ENCODE measurements at regions not wholly inside any gene's neighbourhood (a gene's known extent, or its start where the extent isn't known, plus 50 kb on each side); places are given as distances from the start of the nearest gene placed in this dataset.

- TF ChIP-seq CTCF (optimal IDR thresholded peaks at IDR 0.05 in 1 of 3, IDR thresholded peaks at IDR 0.05 in 1 of 3, conservative IDR thresholded peaks at IDR 0.05 in 1 of 3; ENCODE audit: extremely low read depth in 1 of 3, insufficient read depth in 2 of 3, low read length in 3 of 3) (no peak), EZH2 (IDR thresholded peaks at IDR 0.05; ENCODE audit: low read length) (no peak)
These were observed 166.9 kb upstream of the FBXL7 start for GRCh38 chr5:15333091-15333490.
